Effector memory CD4-positive, alpha-beta T cell (primary cell): ENCODE measurements at regions not wholly inside any gene's neighbourhood (a gene's known extent, or its start where the extent isn't known, plus 50 kb on each side); places are given as distances from the start of the nearest gene placed in this dataset.

Experiments used
- DNase-seq, 3 donors: peaks; one replicate each; pipeline ENCODE4 v3.0.0-alpha.2; 2020
- H3K27ac ChIP-seq: 2 replicates; pipeline ENCODE4 v1.7.0; 2013; ENCODE audit warnings: mild to moderate bottlenecking, low read length, moderate library complexity; ENCODE audit not compliant: insufficient read depth, poor library complexity, severe bottlenecking
- H3K27me3 ChIP-seq: replicated peaks from 2 replicates; pipeline ENCODE4 v1.7.0; 2013; ENCODE audit warnings: mild to moderate bottlenecking, low read length; ENCODE audit not compliant: insufficient read depth, control insufficient read depth, poor library complexity, severe bottlenecking
- H3K36me3 ChIP-seq: 2 replicates; pipeline ENCODE4 v1.7.0; 2013; ENCODE audit warnings: mild to moderate bottlenecking, low read length, moderate library complexity; ENCODE audit not compliant: control insufficient read depth, insufficient read depth
- H3K4me1 ChIP-seq: 2 replicates; pipeline ENCODE4 v1.7.0; 2013; ENCODE audit warnings: low read length, mild to moderate bottlenecking; ENCODE audit not compliant: control insufficient read depth, insufficient read depth, poor library complexity, severe bottlenecking
- H3K4me3 ChIP-seq: 2 replicates; pipeline ENCODE4 v1.7.0; 2013; ENCODE audit warnings: low read length, low read depth, mild to moderate bottlenecking; ENCODE audit not compliant: insufficient read depth, poor library complexity, severe bottlenecking
- H3K9me3 ChIP-seq: 2 replicates; pipeline ENCODE4 v1.7.0; 2013; ENCODE audit warnings: mild to moderate bottlenecking, low read length, moderate library complexity; ENCODE audit not compliant: control insufficient read depth

DNA sequence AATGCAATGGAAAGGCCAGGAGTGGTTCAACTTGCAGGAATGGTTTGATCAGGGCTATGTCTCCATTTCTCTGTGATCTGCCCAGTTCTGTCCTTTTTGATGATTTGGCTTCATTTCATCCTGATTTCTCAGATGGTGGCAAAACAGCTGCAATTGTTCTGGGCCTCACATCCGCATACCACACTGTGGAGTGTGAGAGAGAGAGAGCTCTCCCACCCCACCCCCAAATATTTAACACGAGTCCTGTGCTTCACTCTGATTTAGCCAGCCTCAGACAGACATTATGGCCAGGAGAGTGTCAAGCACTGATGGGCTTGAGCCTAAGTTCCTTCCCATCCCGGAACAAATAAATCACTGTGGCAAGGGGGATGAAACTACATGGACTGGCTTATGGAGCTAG, 284.6 kb downstream of the CDC5L start:
- Histone ChIP-seq H3K36me3 (no peaks in the 10 kb centered on the region), H3K4me1 (no peaks in the 10 kb centered on the region), H3K27ac (no peak overlapping the region), H3K4me3 (no peak overlapping the region), H3K27me3 (no peaks in the 10 kb centered on the region), H3K9me3 (no peaks in the 10 kb centered on the region)
- DNase-seq: no peak

DNA sequence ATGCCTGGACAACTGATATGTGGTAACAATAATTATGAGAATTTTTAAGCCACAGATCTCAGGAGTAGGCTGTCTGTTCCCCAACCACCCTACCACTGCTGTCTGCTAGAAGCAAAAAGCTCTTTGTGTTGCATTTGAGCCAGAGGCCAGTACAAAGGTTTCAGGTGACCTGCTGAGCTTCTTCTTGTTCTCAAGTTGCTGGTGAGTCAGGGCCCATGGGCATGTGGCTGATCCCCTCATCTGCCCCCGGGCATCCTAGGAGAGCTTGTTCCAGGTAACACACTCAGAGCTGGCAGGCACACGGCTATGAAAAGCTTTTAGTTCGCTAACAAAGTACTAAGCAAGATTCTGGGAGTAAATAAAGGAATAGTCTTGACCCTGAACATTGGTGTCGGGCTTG, 285.3 kb downstream of the CDC5L start:
- Histone ChIP-seq H3K27me3 (no peaks in the 10 kb centered on the region), H3K4me3 (no peak overlapping the region), H3K9me3 (no peaks in the 10 kb centered on the region), H3K27ac (no peak overlapping the region), H3K36me3 (no peaks in the 10 kb centered on the region), H3K4me1 (no peaks in the 10 kb centered on the region)
- DNase-seq: no peak

- H3K27ac ChIP-seq: no peak overlapping the region
- no peaks in the 10 kb centered on the region for H3K27me3 ChIP-seq
- no peak for DNase-seq
- no peaks in the 10 kb centered on the region for H3K36me3 ChIP-seq
- no peaks in the 10 kb centered on the region for H3K9me3 ChIP-seq
- H3K4me3 ChIP-seq: no peak overlapping the region
- H3K4me1 ChIP-seq: no peaks in the 10 kb centered on the region
Observed at GRCh38 chr6:44674226-44675155, 287.0 kb downstream of the CDC5L start.

GRCh38 chr6:44675449-44675848, 287.9 kb downstream of the CDC5L start:
- Histone ChIP-seq H3K4me1 (no peaks in the 10 kb centered on the region), H3K4me3 (no peak overlapping the region), H3K27ac (no peak overlapping the region), H3K27me3 (no peaks in the 10 kb centered on the region), H3K36me3 (no peaks in the 10 kb centered on the region), H3K9me3 (no peaks in the 10 kb centered on the region)
- no peak for DNase-seq

DNA sequence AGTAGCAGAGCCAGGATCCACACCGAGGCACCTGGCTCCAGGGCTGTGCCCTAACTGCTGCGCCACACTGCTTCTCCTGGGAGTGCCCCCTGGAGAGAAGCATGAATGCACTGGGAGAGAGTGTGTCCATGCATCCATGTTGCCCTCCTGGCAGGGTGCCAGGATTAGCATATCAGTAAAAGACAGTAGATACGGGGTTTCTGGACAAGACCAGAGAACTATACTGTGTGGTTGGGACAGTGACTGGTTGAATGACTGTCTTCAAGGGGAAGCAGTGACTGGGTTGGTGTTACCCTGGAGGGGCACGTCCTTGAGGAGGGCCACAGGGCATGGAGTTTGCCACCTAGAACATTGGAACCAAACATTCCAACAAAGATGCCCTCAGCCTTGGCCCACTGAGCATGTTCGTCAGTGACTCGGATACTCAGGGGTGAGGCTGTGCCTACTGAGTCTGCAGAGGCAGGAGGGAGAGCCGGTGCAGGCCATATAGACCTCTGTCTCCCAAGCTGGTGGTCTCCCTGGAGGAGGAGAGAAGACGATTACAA, 288.8 kb downstream of the CDC5L start:
- no peak overlapping the region for H3K27ac ChIP-seq
- H3K4me1 ChIP-seq: no peaks in the 10 kb centered on the region

DNA sequence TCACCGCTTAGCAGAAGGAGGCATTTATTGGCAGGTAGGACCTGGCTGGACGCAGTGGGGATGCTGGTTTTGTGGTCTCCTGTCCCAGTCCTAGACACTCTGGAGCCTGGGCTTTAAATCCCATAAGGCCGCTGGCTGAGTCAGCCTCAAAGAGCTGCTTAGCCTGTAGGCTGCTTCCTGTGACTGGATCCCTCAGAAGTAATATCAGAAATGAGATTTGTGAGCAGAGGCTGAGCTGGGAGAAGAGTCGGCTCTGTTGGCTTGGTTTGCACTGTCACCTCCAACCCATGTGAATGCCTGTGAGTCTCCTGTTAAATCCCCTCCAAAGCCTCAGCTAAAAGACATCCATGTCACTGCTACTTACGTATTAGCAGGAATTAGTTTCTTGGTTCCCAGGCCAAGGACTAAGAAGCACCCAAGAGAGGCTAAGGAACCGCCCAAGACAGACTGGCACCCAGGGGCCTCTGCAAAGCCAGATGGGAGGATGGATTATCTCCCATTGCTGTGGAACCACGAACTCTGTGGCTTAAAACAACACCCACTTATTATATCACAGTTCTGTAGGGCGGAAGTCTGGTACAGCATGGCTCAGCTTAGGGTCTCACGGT, 289.4 kb downstream of the CDC5L start:
- Histone ChIP-seq H3K36me3 (no peaks in the 10 kb centered on the region), H3K27me3 (no peaks in the 10 kb centered on the region), H3K4me1 (no peaks in the 10 kb centered on the region), H3K27ac (no peak overlapping the region), H3K9me3 (no peaks in the 10 kb centered on the region), H3K4me3 (no peak overlapping the region)
- no peak for DNase-seq

More for the DNA sequence above, 288.8 kb downstream of the CDC5L start:
- H3K9me3 ChIP-seq: no peaks in the 10 kb centered on the region
- no peaks in the 10 kb centered on the region for H3K27me3 ChIP-seq
- DNase-seq: no peak
- no peaks in the 10 kb centered on the region for H3K36me3 ChIP-seq
- no peak overlapping the region for H3K4me3 ChIP-seq

DNA sequence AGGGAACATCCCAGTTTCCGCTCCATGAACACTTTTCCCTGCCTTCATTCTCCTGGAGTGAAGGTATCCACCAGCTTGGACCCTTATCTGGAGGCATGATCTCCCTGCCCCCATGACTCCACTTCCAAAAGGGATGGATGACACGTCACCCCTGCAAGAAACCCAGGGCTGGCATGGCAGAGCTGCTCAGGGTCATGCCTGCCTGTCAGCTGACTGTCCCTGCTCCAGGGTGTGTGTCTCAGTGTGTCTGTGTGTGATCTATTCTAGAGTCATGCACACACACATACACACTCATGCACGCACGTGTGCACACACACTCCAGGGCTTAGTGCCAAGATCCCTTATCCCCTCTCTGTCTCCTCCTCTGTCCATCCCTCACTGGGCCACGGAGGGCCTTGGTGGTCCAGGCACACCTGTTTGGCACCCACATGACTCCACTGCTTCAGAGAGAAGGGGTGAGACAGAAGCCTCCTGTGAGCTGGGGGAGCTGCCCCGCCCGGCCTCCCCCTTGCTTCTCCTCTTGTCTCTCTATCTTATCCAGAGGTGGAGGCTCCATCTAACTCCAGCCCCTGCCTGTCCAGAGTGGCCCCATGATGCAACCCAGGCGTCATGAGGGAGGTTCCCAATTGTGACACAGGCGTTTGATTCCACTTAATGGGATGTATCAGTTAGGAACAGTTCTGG, 290.9 kb downstream of the CDC5L start:
- no peaks in the 10 kb centered on the region for H3K36me3 ChIP-seq
- no peak overlapping the region for H3K27ac ChIP-seq
- H3K4me3 ChIP-seq: no peak overlapping the region
- H3K4me1 ChIP-seq: no peaks in the 10 kb centered on the region
- DNase-seq: no peak
- no peaks in the 10 kb centered on the region for H3K9me3 ChIP-seq
- no peaks in the 10 kb centered on the region for H3K27me3 ChIP-seq

DNA sequence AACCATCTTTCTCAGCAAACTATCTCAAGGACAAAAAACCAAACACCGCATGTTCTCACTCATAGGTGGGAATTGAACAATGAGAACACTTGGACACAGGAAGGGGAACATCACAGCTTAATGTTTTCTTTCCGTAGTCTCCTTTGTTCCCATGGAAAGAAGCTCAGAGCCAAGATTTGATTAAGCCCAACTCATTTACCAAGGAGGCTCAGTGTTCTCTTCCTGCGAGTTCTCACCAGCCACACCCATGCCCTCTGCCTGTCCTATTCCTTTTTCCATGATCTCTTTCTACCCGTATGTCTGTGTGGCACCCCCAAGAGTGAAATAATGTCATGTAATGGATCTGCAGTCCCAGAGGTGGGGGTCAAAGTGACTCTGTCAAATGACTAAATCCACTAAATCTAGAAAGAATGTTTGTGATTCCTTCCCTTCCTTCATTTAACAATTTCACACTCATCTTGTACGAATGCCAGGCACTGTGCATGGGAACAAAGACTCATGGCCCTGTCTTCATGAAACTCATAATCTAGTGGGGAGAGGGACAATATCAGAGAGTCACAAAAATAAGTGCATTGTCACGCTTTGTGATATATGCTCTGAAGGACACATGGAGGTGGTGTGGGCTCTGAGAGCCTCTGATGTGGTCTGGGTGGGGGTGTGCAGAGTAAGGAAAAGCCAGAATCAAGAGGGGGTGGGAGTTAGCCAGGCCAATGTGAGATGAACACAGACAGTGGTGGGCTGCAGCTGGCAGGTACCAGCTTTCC, 292.1 kb downstream of the CDC5L start:
- Histone ChIP-seq H3K27me3 (no peaks in the 10 kb centered on the region), H3K4me1 (no peaks in the 10 kb centered on the region), H3K4me3 (no peak overlapping the region), H3K27ac (no peak overlapping the region), H3K9me3 (no peaks in the 10 kb centered on the region), H3K36me3 (no peaks in the 10 kb centered on the region)
- DNase-seq: no peak

DNA sequence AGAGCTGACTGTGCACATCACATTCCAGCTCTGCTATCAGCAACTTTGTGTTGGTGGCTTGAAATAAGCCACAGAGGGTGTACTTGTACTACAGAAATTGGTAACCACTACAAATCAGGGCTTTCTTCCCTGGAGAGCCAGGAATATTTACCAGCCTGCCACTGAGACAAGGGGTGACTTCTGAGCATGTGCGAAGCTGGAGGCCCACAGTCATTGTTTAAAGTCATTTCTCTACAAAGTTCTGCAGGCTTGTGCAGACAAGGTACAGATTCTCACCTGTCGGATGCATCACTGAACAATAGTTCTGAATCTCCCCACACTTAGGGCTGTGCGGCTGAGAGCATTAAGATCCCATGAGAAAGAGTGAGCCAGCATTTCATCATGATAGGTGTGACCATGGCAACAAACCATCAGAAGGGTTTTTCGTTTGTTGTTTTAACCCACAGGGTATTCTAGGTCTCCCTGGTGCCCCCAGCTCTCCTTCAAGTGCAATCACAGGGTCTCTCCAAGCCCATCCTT, 292.8 kb downstream of the CDC5L start:
- H3K36me3 ChIP-seq: no peaks in the 10 kb centered on the region
- no peak for DNase-seq
- no peaks in the 10 kb centered on the region for H3K27me3 ChIP-seq
- H3K4me1 ChIP-seq: no peaks in the 10 kb centered on the region
- no peaks in the 10 kb centered on the region for H3K9me3 ChIP-seq
- H3K4me3 ChIP-seq: no peak overlapping the region
- H3K27ac ChIP-seq: no peak overlapping the region
